Activated naive CD4-positive, alpha-beta T cell treated with anti-CD3 and anti-CD28 coated beads, Interleukin-2, amount 50 U/mL, for 24 hours (primary cell): ENCODE measurements at regions not wholly inside any gene's neighbourhood (a gene's known extent, or its start where the extent isn't known, plus 50 kb on each side); places are given as distances from the start of the nearest gene placed in this dataset.

ENCODE experiments used
- H3K27ac Mint-ChIP-seq: one replicate; pipeline ENCODE4 v1.8.0; 2021; ENCODE audit warnings: mild to moderate bottlenecking, mixed read lengths
- H3K27me3 Mint-ChIP-seq: one replicate; pipeline ENCODE4 v1.8.0; 2021; ENCODE audit warnings: mixed read lengths
- H3K36me3 Mint-ChIP-seq: one replicate; pipeline ENCODE4 v1.8.0; 2021; ENCODE audit warnings: mixed read lengths
- H3K4me1 Mint-ChIP-seq: one replicate; pipeline ENCODE4 v1.8.0; 2021; ENCODE audit warnings: mixed read lengths
- H3K4me3 Mint-ChIP-seq: one replicate; pipeline ENCODE4 v1.8.0; 2021; ENCODE audit warnings: mild to moderate bottlenecking, mixed read lengths
- H3K9me3 Mint-ChIP-seq: one replicate; pipeline ENCODE4 v1.8.0; 2021; ENCODE audit warnings: mixed read lengths

GRCh38 chr6:166068768-166069167 lies 98.9 kb downstream of the TBXT start:
- Mint-ChIP-seq H3K27ac (no peak overlapping the region), H3K4me3 (no peak overlapping the region), H3K9me3 (peaks cover 7% of the 10 kb centered on the region), H3K27me3 (peaks cover 5% of the 10 kb centered on the region), H3K4me1 (no peaks in the 10 kb centered on the region), H3K36me3 (no peaks in the 10 kb centered on the region)

GRCh38 chr6:166058064-166058739 lies 109.4 kb downstream of the TBXT start:
- no peaks in the 10 kb centered on the region for H3K4me1 Mint-ChIP-seq
- no peak overlapping the region for H3K4me3 Mint-ChIP-seq
- peaks cover 32% of the 10 kb centered on the region for H3K27me3 Mint-ChIP-seq
- no peak overlapping the region for H3K27ac Mint-ChIP-seq
- H3K36me3 Mint-ChIP-seq, result peaks cover 9% of the 10 kb centered on the region
- H3K9me3 Mint-ChIP-seq, result peaks cover 24% of the 10 kb centered on the region

DNA sequence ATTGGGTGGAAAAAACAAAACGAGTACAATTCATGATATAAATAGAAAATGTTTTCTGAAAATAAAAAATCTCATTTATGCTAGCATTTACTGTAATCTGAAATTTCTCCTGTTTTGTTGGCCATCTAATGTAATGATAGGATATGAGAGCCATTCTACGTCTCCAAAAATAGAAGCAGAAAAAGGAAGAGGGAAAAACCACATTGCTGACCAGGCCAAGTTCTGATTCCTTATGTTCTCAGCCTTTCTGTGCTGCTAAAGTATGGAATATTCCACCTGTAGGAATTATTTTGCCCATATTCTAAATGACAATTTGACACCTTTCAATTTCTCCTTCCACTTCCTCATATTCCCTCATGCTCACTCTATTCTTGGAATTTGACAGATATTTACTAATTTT lies 110.2 kb downstream of the TBXT start:
- Mint-ChIP-seq H3K27ac (no peak overlapping the region), H3K27me3 (peaks cover 30% of the 10 kb centered on the region), H3K9me3 (peaks cover 28% of the 10 kb centered on the region)

GRCh38 chr6:166056637-166057036 lies 111.0 kb downstream of the TBXT start:
- no peaks in the 10 kb centered on the region for H3K4me1 Mint-ChIP-seq
- peaks cover 24% of the 10 kb centered on the region for H3K27me3 Mint-ChIP-seq
- no peak overlapping the region for H3K27ac Mint-ChIP-seq
- peaks cover 6% of the 10 kb centered on the region for H3K36me3 Mint-ChIP-seq
- H3K9me3 Mint-ChIP-seq, result peaks cover 36% of the 10 kb centered on the region
- H3K4me3 Mint-ChIP-seq, result no peak overlapping the region

More for the DNA sequence above, 110.2 kb downstream of the TBXT start:
- H3K4me3 Mint-ChIP-seq, result no peak overlapping the region
- peaks cover 9% of the 10 kb centered on the region for H3K36me3 Mint-ChIP-seq
- no peaks in the 10 kb centered on the region for H3K4me1 Mint-ChIP-seq

- Mint-ChIP-seq H3K9me3 (peaks cover 38% of the 10 kb centered on the region), H3K36me3 (peaks cover 6% of the 10 kb centered on the region)
Observed at GRCh38 chr6:166055801-166056200, 111.8 kb downstream of the TBXT start.

DNA sequence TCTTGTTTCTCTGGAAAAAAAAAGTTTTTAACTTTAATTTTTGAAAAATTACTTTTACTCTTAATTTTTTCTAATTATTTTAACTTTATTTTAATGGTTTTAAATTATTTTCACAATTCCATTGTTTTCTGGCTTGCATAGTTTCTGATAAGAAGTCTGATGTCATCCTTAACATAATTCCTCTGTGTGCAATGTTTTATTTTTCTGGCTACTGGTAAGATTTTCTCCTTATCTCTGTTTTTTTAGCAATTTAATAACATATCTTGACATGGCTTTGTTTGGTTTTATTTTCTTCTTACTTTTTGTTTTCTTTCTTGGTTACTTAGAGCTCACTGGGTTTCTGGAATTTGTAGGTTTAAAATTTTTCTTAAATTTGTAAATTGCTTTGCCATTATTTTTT lies 114.8 kb downstream of the TBXT start:
- no peak overlapping the region for H3K4me3 Mint-ChIP-seq
- H3K27ac Mint-ChIP-seq, result no peak overlapping the region
- peaks cover 12% of the 10 kb centered on the region for H3K27me3 Mint-ChIP-seq
- no peaks in the 10 kb centered on the region for H3K4me1 Mint-ChIP-seq
- peaks cover 6% of the 10 kb centered on the region for H3K36me3 Mint-ChIP-seq
- H3K9me3 Mint-ChIP-seq, result peaks cover 38% of the 10 kb centered on the region

More at GRCh38 chr6:166055801-166056200, 111.8 kb downstream of the TBXT start:
- peaks cover 23% of the 10 kb centered on the region for H3K27me3 Mint-ChIP-seq
- H3K27ac Mint-ChIP-seq, result no peak overlapping the region
- H3K4me1 Mint-ChIP-seq, result no peaks in the 10 kb centered on the region
- H3K4me3 Mint-ChIP-seq, result no peak overlapping the region

- H3K36me3 Mint-ChIP-seq, result peaks cover under 1% of the 10 kb centered on the region
- H3K27ac Mint-ChIP-seq, result no peak overlapping the region
- H3K27me3 Mint-ChIP-seq, result peaks cover 5% of the 10 kb centered on the region
- H3K4me3 Mint-ChIP-seq, result no peak overlapping the region
- H3K4me1 Mint-ChIP-seq, result no peaks in the 10 kb centered on the region
- H3K9me3 Mint-ChIP-seq, result peaks cover 30% of the 10 kb centered on the region
Observed at GRCh38 chr6:166050559-166050958, 117.1 kb downstream of the TBXT start.

GRCh38 chr6:166046982-166047381 lies 120.7 kb downstream of the TBXT start:
- H3K4me3 Mint-ChIP-seq, result no peak overlapping the region
- H3K36me3 Mint-ChIP-seq, result no peaks in the 10 kb centered on the region
- no peak overlapping the region for H3K27ac Mint-ChIP-seq
- peaks cover 5% of the 10 kb centered on the region for H3K9me3 Mint-ChIP-seq
- no peaks in the 10 kb centered on the region for H3K4me1 Mint-ChIP-seq
- peaks cover 16% of the 10 kb centered on the region for H3K27me3 Mint-ChIP-seq

GRCh38 chr6:166046226-166046625 lies 121.4 kb downstream of the TBXT start:
- Mint-ChIP-seq H3K9me3 (no peaks in the 10 kb centered on the region), H3K27ac (no peak overlapping the region), H3K4me3 (no peak overlapping the region), H3K27me3 (peaks cover 17% of the 10 kb centered on the region), H3K36me3 (no peaks in the 10 kb centered on the region), H3K4me1 (no peaks in the 10 kb centered on the region)

GRCh38 chr6:166045860-166046200 lies 121.8 kb downstream of the TBXT start:
- Mint-ChIP-seq H3K36me3 (no peaks in the 10 kb centered on the region), H3K4me1 (no peaks in the 10 kb centered on the region), H3K4me3 (no peak overlapping the region), H3K9me3 (no peaks in the 10 kb centered on the region), H3K27me3 (peaks cover 19% of the 10 kb centered on the region), H3K27ac (no peak overlapping the region)

GRCh38 chr6:166045173-166045859 lies 122.3 kb downstream of the TBXT start:
- no peaks in the 10 kb centered on the region for H3K4me1 Mint-ChIP-seq

GRCh38 chr6:166041277-166041676 lies 126.4 kb downstream of the TBXT start:
- no peak overlapping the region for H3K27ac Mint-ChIP-seq
- no peak overlapping the region for H3K4me3 Mint-ChIP-seq
- no peaks in the 10 kb centered on the region for H3K4me1 Mint-ChIP-seq
- H3K36me3 Mint-ChIP-seq, result no peaks in the 10 kb centered on the region
- H3K27me3 Mint-ChIP-seq, result peaks cover 14% of the 10 kb centered on the region
- no peaks in the 10 kb centered on the region for H3K9me3 Mint-ChIP-seq

More at GRCh38 chr6:166045173-166045859, 122.3 kb downstream of the TBXT start:
- Mint-ChIP-seq H3K4me3 (no peak overlapping the region), H3K27me3 (peaks cover 19% of the 10 kb centered on the region), H3K9me3 (no peaks in the 10 kb centered on the region), H3K36me3 (no peaks in the 10 kb centered on the region), H3K27ac (no peak overlapping the region)

DNA sequence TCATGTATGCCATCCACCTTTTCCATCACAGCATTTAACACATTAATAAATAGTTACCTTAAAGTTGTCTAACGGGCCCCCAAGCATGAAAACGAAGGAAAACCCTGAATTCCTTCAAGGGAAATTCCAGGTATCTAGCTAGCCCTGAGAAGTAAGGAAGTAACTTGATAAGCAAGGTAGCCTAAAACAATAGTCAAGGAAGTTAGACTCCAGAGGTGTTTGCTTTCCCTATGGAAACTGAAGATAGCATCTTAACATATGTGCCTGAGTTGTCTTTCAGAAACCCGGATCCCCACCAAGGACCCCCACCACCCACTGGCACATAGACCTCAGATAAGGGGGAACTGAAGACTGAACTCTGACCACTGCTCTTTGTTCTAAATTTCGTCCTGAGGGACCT lies 127.4 kb downstream of the TBXT start:
- H3K4me1 Mint-ChIP-seq, result no peaks in the 10 kb centered on the region
- H3K9me3 Mint-ChIP-seq, result no peaks in the 10 kb centered on the region
- H3K4me3 Mint-ChIP-seq, result no peak overlapping the region
- no peaks in the 10 kb centered on the region for H3K36me3 Mint-ChIP-seq
- H3K27ac Mint-ChIP-seq, result no peak overlapping the region
- peaks cover 13% of the 10 kb centered on the region for H3K27me3 Mint-ChIP-seq

GRCh38 chr6:166036316-166037095 lies 131.1 kb downstream of the TBXT start:
- H3K27ac Mint-ChIP-seq, result no peak overlapping the region
- H3K9me3 Mint-ChIP-seq, result no peaks in the 10 kb centered on the region
- H3K4me3 Mint-ChIP-seq, result no peak overlapping the region
- H3K36me3 Mint-ChIP-seq, result no peaks in the 10 kb centered on the region
- no peaks in the 10 kb centered on the region for H3K4me1 Mint-ChIP-seq
- H3K27me3 Mint-ChIP-seq, result peaks cover 2% of the 10 kb centered on the region

DNA sequence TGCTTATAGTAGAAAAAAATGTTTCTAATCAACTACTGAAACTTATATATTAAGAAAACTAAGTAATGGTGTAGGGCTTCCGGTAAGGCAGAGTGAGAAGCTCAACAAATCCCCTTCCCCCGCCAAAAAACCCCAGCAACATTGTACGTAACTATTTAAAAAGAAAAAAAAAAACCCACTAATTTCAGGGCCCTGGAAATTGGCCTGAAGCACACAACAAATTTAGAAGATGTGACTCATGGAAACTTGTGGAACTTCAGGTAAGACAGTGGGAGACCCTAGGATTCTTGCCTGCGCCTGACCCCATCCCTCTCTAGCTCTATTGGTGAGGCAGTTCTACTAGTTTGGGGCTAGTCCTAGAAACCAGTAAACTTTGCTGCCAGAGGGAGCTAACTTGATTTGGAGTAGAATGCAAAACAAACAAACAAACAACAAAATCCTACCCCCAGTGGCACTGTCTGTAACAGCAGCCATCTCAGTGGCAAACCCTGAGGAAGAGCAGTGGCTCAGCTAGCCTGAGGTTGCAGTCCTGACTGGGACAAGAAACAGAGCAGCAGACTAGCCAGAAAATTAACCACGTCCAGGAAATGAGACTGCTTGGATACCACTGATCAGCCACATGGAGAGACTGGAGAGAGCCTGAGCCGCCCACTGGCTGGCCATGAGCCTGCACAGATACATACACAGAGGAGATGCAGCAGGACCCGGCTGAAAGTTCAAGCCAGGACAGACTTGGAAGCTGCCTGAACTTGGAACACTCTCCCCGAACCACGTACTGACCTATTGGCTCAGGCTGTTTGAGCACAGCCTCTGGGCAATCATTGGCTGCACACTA lies 135.1 kb downstream of the TBXT start:
- H3K4me1 Mint-ChIP-seq, result no peaks in the 10 kb centered on the region
- H3K9me3 Mint-ChIP-seq, result no peaks in the 10 kb centered on the region
- no peak overlapping the region for H3K27ac Mint-ChIP-seq

More for the DNA sequence above, 135.1 kb downstream of the TBXT start:
- H3K27me3 Mint-ChIP-seq, result no peaks in the 10 kb centered on the region
- H3K36me3 Mint-ChIP-seq, result no peaks in the 10 kb centered on the region
- no peak overlapping the region for H3K4me3 Mint-ChIP-seq
